Suppressor macrophage treated with lipopolysaccharide for 1 hour (primary cell): ENCODE measurements at regions not wholly inside any gene's neighbourhood (a gene's known extent, or its start where the extent isn't known, plus 50 kb on each side); places are given as distances from the start of the nearest gene placed in this dataset.
"Not testable (repeated sequence)": the region's sequence is repeated elsewhere in the genome, so short reads cannot be mapped to it uniquely, and the experiment has no call there.

Source experiments
- DNase-seq, 3 donors: peaks; one replicate each; pipeline ENCODE4 v3.0.0-alpha.2; 2020 to 2022

DNA sequence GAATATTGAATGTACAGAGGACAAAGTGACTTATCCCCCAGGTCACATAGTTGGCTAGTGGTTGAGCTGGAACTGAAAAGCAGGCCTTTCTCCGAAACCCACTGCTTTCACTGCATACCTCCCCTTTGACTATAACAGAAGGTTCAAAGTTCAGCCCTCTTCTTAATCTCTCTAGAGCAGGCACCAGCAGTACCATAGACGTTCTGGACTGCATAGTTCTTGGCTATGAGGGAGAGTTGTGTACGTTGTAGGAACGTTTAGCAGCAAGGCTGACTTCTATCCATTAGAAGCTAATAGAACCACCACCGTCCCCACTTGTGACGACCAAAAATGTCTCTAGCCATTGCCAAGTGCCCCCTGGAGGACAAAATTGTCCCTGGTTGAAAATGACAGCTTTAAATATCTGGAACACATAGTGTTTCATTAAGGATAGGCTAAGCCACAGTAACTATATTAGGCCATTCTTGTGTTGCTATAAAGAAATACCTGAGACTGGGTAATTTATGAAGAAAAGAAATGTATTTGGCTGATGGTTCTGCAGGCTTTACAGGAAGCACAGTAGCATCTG, 123.8 kb upstream of the MTHFD1L start:
- peak; percentile 52 to 55 (median 54) for DNase-seq

- no peak for DNase-seq
These were observed 120.8 kb upstream of the MTHFD1L start for GRCh38 chr6:150744522-150745260.

- DNase-seq, result no peak
These were observed 119.6 kb upstream of the MTHFD1L start for GRCh38 chr6:150745896-150746295.

DNA sequence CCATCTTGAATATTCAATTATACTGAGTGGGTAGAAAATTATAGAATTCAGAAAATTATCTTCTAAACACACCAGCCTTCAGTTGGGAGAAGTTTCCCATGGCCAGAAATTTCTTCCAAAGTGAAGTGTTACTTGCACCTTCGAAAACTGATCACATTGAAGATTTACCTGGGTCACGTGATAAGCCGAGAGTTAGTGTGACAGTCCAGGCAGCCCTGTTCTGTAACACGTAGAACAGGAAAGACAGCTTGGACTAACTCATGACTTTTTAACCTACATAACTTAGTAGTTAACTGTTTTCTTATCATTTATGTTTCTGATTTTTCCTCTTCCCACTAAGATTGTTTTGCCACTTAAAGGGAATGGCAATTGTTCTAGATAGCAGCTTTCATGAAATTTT, 118.3 kb upstream of the MTHFD1L start:
- DNase-seq, result no peak

- no peak for DNase-seq
These were observed 116.3 kb upstream of the MTHFD1L start for GRCh38 chr6:150749091-150749670.

DNA sequence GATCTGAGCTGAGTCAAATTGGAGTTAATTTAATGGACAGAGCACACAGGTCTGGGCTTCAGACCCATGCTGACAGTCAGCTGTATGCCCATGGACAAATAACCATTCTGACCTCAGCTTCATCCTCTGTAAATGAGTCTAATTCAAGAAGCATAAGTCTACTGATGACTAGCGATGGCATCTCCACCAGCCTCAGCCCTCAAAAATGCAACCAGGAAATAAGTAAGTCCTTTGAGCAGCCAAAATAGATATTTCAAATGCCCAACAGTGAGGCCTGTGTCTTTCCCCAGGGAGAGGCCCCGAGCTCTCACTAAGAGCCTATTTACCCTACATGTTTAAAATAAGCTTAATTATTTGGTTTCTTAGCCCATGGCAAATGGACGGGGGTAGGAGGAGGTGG, 114.2 kb upstream of the MTHFD1L start:
- no peak for DNase-seq

DNA sequence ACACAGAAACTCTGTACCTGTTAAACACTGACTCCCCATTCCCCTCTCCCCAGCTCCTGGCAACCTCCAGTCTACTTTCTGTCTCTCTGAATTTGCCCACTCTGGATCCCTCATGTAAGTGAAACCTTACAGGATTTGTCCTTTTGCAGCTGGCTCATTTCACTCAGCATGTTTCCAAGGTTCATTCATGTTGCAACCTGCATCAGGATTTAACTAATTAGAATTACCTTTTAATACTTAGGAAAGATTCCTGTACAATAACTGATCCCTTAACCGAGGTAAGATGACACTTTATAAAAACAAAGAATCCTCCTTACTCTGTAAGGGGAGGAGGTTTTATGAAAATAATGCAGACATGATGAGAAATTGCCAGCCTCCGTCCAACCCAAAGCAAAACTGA, 113.1 kb upstream of the MTHFD1L start:
- DNase-seq, result no peak

- no peak for DNase-seq
These were observed 112.0 kb upstream of the MTHFD1L start for GRCh38 chr6:150753371-150754064.

DNA sequence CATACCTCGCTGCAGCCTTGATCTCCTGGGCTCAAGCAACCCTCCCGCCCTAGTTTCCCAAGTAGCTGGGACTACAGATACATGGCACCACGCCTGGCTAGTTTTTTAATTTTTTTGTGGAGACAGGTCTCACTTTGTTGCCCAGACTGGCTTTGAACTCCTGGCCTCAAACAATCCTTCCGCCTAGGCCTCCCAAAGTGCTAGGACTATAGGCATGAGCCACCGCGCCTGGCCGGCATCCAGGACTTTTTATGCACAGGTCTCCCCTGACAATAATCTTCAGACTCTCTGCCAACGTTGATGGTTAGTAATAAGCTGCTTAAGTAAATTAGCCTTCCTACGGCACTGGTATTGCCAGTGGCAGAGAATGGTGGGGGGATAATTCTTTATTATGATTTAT, 110.5 kb upstream of the MTHFD1L start:
- DNase-seq, result no peak

- no peak for DNase-seq
These were observed 110.0 kb upstream of the MTHFD1L start for GRCh38 chr6:150755524-150755923.

GRCh38 chr6:150756173-150756572, 109.3 kb upstream of the MTHFD1L start:
- DNase-seq, result no peak

- DNase-seq, result not testable (repeated sequence)
These were observed 107.7 kb upstream of the MTHFD1L start for GRCh38 chr6:150757807-150758206.

DNA sequence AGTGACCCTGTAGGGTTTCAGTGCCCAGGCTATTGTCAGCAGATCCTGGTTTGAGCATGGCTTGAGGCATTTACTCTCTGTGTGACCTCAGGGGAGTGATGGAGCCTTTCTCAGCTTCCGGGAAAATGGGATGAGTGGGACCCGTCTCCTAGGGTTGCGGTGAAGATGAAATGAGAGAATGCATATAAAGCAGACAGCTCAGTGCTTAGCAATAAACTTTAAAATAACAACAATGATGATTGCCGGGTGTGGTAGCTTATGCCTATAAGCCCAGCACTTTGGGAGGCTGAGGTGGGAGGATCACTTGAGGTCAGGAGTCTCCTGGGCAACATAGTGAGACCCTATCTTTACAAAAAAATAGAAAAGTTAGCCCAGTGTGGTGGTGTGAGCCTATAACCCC, 106.0 kb upstream of the MTHFD1L start:
- no peak for DNase-seq

GRCh38 chr6:150761771-150762170, 103.7 kb upstream of the MTHFD1L start:
- DNase-seq, result no peak

DNA sequence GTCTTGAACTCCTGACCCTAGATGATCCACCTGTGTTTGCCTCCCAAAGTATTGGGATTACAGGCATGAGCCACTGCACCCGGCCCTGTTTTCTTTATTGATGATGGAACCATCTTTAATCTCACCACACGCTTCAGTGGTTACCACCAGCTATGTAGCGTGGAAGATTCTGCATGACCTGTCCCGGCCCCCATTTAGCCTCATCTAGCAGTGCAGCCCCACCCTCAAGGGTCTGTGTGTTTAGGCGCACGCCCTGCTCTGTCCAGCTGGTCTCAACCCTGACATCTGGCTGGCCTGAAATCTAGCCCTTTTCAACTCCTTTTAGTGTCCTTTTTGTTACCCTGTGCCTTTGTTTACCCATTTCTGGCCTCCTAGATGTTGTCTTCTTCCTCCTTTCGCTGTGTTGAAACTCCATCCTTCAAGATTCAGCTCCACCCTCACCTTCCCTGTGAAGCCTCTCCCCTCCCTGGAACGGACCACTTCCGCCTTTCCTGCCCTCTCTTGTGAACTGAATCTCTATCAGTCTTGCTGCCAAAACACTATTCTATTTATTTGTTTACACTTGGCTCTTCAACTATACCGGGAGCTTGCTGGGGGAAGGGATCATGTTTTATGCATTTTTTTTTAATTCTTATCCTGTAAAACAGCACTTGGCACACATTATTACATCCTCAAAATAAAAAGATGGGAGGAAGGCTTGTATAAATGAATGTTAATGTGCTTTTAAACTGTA, 101.0 kb upstream of the MTHFD1L start:
- no peak for DNase-seq

DNA sequence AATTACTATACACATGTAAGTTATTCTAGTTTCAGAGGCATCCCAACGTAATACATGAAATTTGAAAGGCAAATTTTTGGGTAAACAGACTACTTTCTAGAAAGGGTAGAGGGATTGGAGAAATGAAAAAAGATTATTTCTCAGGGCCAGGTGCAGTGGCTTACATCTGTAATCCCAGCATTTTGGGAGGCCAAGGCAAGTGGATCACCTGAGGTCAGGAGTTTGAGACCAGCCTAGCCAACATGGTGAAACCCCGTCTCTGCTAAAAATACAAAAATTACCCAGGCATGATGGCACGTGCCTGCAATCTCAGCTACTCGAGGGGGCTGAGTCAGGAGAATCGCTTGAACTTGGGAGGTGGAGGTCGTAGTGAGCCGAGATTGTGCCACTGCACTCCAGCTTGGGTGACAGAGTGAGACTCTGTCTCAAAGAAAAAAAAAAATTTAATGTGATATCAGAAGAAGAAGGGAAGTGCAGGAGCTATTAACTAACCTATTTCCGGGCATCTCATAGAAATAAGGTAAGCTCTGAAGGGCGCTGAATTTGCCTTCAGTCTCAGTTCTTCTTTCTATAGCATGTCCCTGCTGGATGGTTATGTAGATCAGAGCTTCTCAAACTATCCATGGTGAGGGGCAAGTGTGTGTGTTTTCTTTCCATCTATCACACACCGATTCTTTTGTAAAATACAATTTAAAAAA, 100.3 kb upstream of the MTHFD1L start:
- DNase-seq, result no peak

- no peak for DNase-seq
These were observed 99.1 kb upstream of the MTHFD1L start for GRCh38 chr6:150766201-150766997.

DNA sequence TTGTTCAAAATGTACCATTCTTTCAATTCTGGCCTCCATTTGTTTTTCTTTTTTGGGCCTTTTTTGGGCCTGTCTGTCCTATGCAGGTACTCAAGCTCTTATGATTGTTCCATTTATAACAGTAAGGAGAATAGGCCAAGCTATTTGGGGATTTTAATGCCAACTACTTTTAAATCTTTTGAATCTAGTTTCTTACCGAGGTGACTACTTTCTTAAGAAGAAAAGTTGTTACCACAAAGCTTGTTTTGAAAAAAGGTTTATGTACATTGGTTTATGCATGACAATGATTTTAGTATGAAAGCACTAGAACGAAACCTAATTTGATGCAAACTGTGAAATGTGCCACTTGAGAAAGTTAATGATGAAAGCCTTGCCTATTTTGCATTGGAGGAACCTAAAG, 98.3 kb upstream of the MTHFD1L start:
- no peak for DNase-seq

DNA sequence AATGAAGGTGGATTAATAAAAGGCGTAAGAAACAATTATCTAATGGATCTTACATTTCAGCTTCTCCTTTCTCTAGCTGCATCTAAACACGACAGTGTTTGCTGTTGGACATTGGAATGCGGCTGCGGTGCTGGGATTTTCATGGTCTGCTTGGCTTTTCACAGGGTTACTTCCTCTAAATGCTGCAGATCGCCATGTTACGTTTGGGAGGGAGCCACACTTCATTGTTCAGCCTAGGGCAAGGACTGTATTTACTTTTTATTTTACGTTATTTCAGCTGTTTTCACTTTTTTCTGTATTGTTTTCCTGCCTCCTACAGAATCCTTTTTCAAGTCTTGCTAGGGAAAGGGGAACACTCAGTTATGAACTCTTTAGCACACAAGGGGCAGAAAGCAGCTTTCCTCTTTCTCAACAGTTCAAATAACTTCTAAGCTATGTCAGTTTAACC, 97.9 kb upstream of the MTHFD1L start:
- no peak for DNase-seq

- DNase-seq, result no peak
These were observed 94.9 kb upstream of the MTHFD1L start for GRCh38 chr6:150770637-150771036.

GRCh38 chr6:150773969-150774368, 91.5 kb upstream of the MTHFD1L start:
- DNase-seq, result no peak
